CD4-positive, alpha-beta T cell (primary cell): ENCODE measurements at regions not wholly inside any gene's neighbourhood (a gene's known extent, or its start where the extent isn't known, plus 50 kb on each side); places are given as distances from the start of the nearest gene placed in this dataset.

Experiments used
- ATAC-seq: fragments of 200-7000 bp; cut with Tn5 transposase; one replicate; pipeline ENCODE4 v1.10.0; 2022; ENCODE audit warnings: mild to moderate bottlenecking; ENCODE audit not compliant: poor library complexity
- CTCF ChIA-PET: fragments of 350-600 bp; sonication (Branson Sonifier 250); formaldehyde crosslinking; loops from one replicate; lab custom pipeline; 2021; ENCODE audit warnings: antibody characterized with exemption, inconsistent platforms; lab: Charles Lee
- POLR2A ChIA-PET: fragments of 350-600 bp; sonication (Branson Sonifier 250); formaldehyde crosslinking; loops from one replicate; lab custom pipeline; 2021; ENCODE audit warnings: antibody characterized with exemption, inconsistent platforms; lab: Charles Lee
- DNase-seq, 14 experiments: peaks; one replicate each; pipeline ENCODE4 v3.0.0-alpha.2; 2013 to 2020; ENCODE audit warnings: mixed read lengths in 2 of 14
- H3K27ac ChIP-seq, 2 donors: one replicate each; pipeline versions ENCODE4 v1.5.1 to v1.7.0; 2013; ENCODE audit warnings: low read length in 2 of 2, low read depth in 1 of 2, mild to moderate bottlenecking in 1 of 2
- H3K27me3 ChIP-seq, 2 experiments: 1 replicate in 1 of 2; 2 replicates in 1 of 2; pipeline versions ENCODE4 v1.6.1 to v1.7.0; 2013; ENCODE audit warnings: low read length in 2 of 2, control low read depth in 1 of 2, mild to moderate bottlenecking in 1 of 2, moderate library complexity in 1 of 2; ENCODE audit not compliant: insufficient read depth in 2 of 2, control insufficient read depth in 1 of 2
- H3K36me3 ChIP-seq: one replicate; pipeline ENCODE4 v1.6.1; 2013; ENCODE audit warnings: low read length, control low read depth; ENCODE audit not compliant: insufficient read depth
- H3K4me1 ChIP-seq: one replicate; pipeline ENCODE4 v1.6.1; 2013; ENCODE audit warnings: low read length, control low read depth; ENCODE audit not compliant: insufficient read depth
- H3K4me3 ChIP-seq: one replicate; pipeline ENCODE4 v1.5.1; 2013; ENCODE audit warnings: mild to moderate bottlenecking, low read length, moderate library complexity
- H3K9me3 ChIP-seq, 2 experiments: 1 replicate in 1 of 2; 2 replicates in 1 of 2; pipeline versions ENCODE4 v1.6.1 to v1.7.0; 2013; ENCODE audit warnings: low read length in 2 of 2, mild to moderate bottlenecking in 2 of 2, control low read depth in 1 of 2, moderate library complexity in 1 of 2; ENCODE audit not compliant: control insufficient read depth in 1 of 2, insufficient read depth in 1 of 2
- H3K27ac Mint-ChIP-seq: one replicate; pipeline ENCODE4 v1.8.0; 2020; ENCODE audit warnings: mixed read lengths
- H3K27me3 Mint-ChIP-seq: one replicate; pipeline ENCODE4 v1.8.0; 2021; ENCODE audit warnings: mixed read lengths
- H3K36me3 Mint-ChIP-seq: one replicate; pipeline ENCODE4 v1.8.0; 2021; ENCODE audit warnings: low read depth, mixed read lengths
- H3K4me1 Mint-ChIP-seq: one replicate; pipeline ENCODE4 v1.8.0; 2021; ENCODE audit warnings: low read depth, mixed read lengths
- H3K4me3 Mint-ChIP-seq: one replicate; pipeline ENCODE4 v1.8.0; 2020; ENCODE audit warnings: mild to moderate bottlenecking, mixed read lengths
- H3K9me3 Mint-ChIP-seq: one replicate; pipeline ENCODE4 v1.8.0; 2020; ENCODE audit warnings: mixed read lengths
- CTCF ChIP-seq: fragments of 200-600 bp; IDR thresholded peaks from one replicate; pipeline ENCODE4 v1.8.0; 2022; ENCODE audit warnings: antibody characterized with exemption, mild to moderate bottlenecking
- intact Hi-C, 2 experiments: fragments of 100-400 bp; cut with DNase I in 1 of 2; cut with micrococcal nuclease in 1 of 2; formaldehyde crosslinking; loops; one replicate each; pipeline versions ENCODE4 v1.15.1 to v1.9.0; 2023 to 2025; cut with DNase I, micrococcal nuclease

- no peak for DNase-seq
- Histone ChIP-seq H3K9me3 (no peaks in the 10 kb centered on the region), H3K36me3 (no peaks in the 10 kb centered on the region), H3K27ac (no peak overlapping the region), H3K27me3 (no peaks in the 10 kb centered on the region), H3K4me1 (no peaks in the 10 kb centered on the region), H3K4me3 (no peak overlapping the region)
- Mint-ChIP-seq H3K9me3 (no peaks in the 10 kb centered on the region), H3K36me3 (no peaks in the 10 kb centered on the region), H3K27me3 (no peaks in the 10 kb centered on the region), H3K27ac (no peak overlapping the region), H3K4me1 (no peaks in the 10 kb centered on the region), H3K4me3 (no peak overlapping the region)
- intact Hi-C loops, result no loop called here
- POLR2A ChIA-PET, result no interaction called here
- ATAC-seq, result no peak
- no peak for TF ChIP-seq CTCF
- CTCF ChIA-PET, result no interaction called here
Measured at GRCh38 chr11:10639350-10639749, 54.2 kb downstream of the IRAG1 start.

GRCh38 chr11:10638316-10638925 is 55.1 kb downstream of the IRAG1 start:
- Mint-ChIP-seq H3K9me3 (no peaks in the 10 kb centered on the region), H3K27me3 (no peaks in the 10 kb centered on the region), H3K36me3 (no peaks in the 10 kb centered on the region), H3K4me3 (no peak overlapping the region), H3K27ac (no peak overlapping the region), H3K4me1 (no peaks in the 10 kb centered on the region)
- H3K4me3 ChIP-seq, result no peak overlapping the region
- intact Hi-C loops, result no loop called here
- ChIA-PET POLR2A (no interaction called here), CTCF (interaction anchor here (1.1 kb wide), 1 partner anchor 225 kb away, joined by 3 read pairs; no protein-coding TSS in a partner anchor)
- H3K27me3 ChIP-seq, result no peaks in the 10 kb centered on the region
- H3K4me1 ChIP-seq, result no peaks in the 10 kb centered on the region
- ATAC-seq (no peak), DNase-seq (no peak)
- TF ChIP-seq CTCF, result no peak
- H3K9me3 ChIP-seq, result no peaks in the 10 kb centered on the region
- no peak overlapping the region for H3K27ac ChIP-seq
- H3K36me3 ChIP-seq, result no peaks in the 10 kb centered on the region

- no peaks in the 10 kb centered on the region for H3K27me3 ChIP-seq
- no peak for TF ChIP-seq CTCF
- H3K9me3 ChIP-seq, result no peaks in the 10 kb centered on the region
- no peak for ATAC-seq
- POLR2A ChIA-PET, result no interaction called here
- CTCF ChIA-PET, result interaction anchor here (1.1 kb wide), 1 partner anchor 224 kb away, joined by 3 read pairs; no protein-coding TSS in a partner anchor
- no peak for DNase-seq
- no peak overlapping the region for H3K27ac ChIP-seq
- Mint-ChIP-seq H3K36me3 (no peaks in the 10 kb centered on the region), H3K27me3 (no peaks in the 10 kb centered on the region), H3K4me3 (no peak overlapping the region), H3K4me1 (no peaks in the 10 kb centered on the region), H3K9me3 (no peaks in the 10 kb centered on the region), H3K27ac (no peak overlapping the region)
- no peaks in the 10 kb centered on the region for H3K36me3 ChIP-seq
- no peaks in the 10 kb centered on the region for H3K4me1 ChIP-seq
- no peak overlapping the region for H3K4me3 ChIP-seq
- intact Hi-C loops, result no loop called here
Measured at GRCh38 chr11:10637731-10638151, 55.8 kb downstream of the IRAG1 start.
